Activated CD4-positive, alpha-beta T cell treated with anti-CD3 and anti-CD28 coated beads, Interleukin-2, amount 10 ng/mL, durations not matched to agents 24 days and 14 days (primary cell): ENCODE measurements at regions not wholly inside any gene's neighbourhood (a gene's known extent, or its start where the extent isn't known, plus 50 kb on each side); places are given as distances from the start of the nearest gene placed in this dataset.

ENCODE experiments used
- DNase-seq: peaks from one replicate; pipeline ENCODE4 v3.0.0; 2022
- H3K27ac Mint-ChIP-seq: one replicate; pipeline ENCODE4 v1.8.0; 2022; ENCODE audit warnings: mild to moderate bottlenecking, mixed read lengths
- H3K27me3 Mint-ChIP-seq: one replicate; pipeline ENCODE4 v1.8.0; 2022; ENCODE audit warnings: mixed read lengths
- H3K36me3 Mint-ChIP-seq: one replicate; pipeline ENCODE4 v1.8.0; 2022; ENCODE audit warnings: low read depth, mild to moderate bottlenecking, mixed read lengths
- H3K4me1 Mint-ChIP-seq: one replicate; pipeline ENCODE4 v1.8.0; 2021; ENCODE audit warnings: mixed read lengths
- H3K4me3 Mint-ChIP-seq: one replicate; pipeline ENCODE4 v1.8.0; 2022; ENCODE audit warnings: mild to moderate bottlenecking, moderate library complexity, mixed read lengths
- H3K9me3 Mint-ChIP-seq: one replicate; pipeline ENCODE4 v1.8.0; 2021; ENCODE audit warnings: mixed read lengths
- intact Hi-C: fragments of 100-400 bp; cut with micrococcal nuclease; formaldehyde crosslinking; loops from one replicate; pipeline ENCODE4 v1.15.1; 2023

DNA sequence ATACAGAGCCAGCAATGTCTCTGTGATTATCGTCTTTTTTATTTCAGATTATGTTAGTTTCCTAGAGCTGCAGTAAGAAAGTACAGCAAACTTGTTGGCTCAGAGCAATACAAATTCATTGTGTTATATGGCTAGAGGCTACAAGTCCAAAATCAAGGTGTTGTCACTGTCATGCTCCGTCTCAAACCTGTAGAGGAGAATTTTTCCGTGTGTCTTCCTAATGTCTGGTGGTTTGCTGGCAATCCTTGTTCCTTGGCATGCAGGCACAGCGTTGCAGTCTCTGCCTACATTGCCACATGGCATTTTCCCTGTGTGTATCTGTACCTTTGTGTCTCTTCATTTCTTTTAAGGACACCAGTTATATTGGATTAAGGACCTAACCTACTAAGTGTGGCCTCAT lies 244.4 kb downstream of the LRRIQ3 start:
- Mint-ChIP-seq H3K9me3 (no peaks in the 10 kb centered on the region), H3K27me3 (no peaks in the 10 kb centered on the region), H3K36me3 (no peaks in the 10 kb centered on the region), H3K27ac (no peak overlapping the region), H3K4me1 (no peaks in the 10 kb centered on the region), H3K4me3 (no peak overlapping the region)
- intact Hi-C loops, result no loop called here
- DNase-seq, result no peak

DNA sequence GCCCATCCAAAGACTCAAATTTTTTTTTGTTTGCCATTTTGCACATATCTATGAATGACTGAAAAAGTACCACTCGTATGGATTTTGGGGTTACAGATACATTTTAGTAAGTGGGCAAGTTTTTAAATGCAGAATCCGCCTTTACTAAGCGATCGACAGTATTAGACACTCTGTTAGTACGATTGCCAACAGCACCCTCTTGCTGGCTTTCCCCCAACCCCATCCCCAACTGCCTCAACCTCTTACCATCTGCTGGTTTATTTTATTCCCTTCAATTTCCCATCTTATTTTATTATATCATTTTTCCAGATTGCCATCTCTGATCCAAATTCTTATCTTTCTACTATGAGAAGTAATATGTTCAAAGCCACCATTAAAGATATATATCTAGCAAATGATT lies 244.8 kb downstream of the LRRIQ3 start:
- intact Hi-C loops, result no loop called here
- no peaks in the 10 kb centered on the region for H3K36me3 Mint-ChIP-seq
- no peaks in the 10 kb centered on the region for H3K4me1 Mint-ChIP-seq
- no peak overlapping the region for H3K4me3 Mint-ChIP-seq
- DNase-seq, result no peak
- H3K27ac Mint-ChIP-seq, result no peak overlapping the region
- H3K9me3 Mint-ChIP-seq, result no peaks in the 10 kb centered on the region
- no peaks in the 10 kb centered on the region for H3K27me3 Mint-ChIP-seq

DNA sequence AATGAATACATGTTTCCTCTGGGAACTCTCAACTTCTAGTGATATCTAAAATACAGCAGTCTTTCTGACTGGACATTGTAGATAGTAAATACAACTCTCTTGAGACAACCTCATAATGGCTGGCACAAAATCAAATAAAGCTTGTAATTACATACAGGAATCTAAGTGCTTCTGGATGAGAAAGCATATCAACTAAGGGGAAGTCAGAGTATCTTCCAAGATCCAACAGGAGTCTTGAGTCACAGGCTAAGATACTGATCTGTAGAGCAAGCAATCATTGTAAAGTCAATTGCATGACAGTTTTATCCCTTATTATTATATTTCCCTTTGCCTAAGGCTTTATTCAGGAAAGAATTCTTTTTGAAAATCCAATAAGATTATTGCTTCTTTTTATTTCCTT lies 249.9 kb downstream of the LRRIQ3 start:
- intact Hi-C loops, result no loop called here
- Mint-ChIP-seq H3K27ac (no peak overlapping the region), H3K27me3 (no peaks in the 10 kb centered on the region), H3K4me1 (no peaks in the 10 kb centered on the region), H3K9me3 (no peaks in the 10 kb centered on the region), H3K36me3 (no peaks in the 10 kb centered on the region), H3K4me3 (no peak overlapping the region)
- no peak for DNase-seq

DNA sequence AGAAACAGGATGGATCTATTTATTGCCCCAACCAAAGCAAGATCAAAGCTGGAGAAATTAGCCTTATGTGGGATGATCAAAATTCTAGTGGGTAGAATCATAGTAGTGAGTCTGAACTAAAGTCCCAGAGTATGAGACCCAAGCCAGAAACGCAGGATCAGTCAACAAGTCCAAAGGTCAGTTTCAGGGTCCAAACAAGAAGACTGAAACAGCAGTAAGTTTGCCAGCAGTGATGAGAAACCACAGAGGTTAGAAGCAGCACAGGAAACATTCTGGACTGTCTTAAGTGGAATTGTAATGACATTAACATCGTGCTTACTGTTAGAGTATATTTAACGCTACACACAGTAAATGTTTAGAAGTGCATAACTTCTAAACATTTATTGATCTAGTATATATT lies 251.0 kb downstream of the LRRIQ3 start:
- no peak for DNase-seq
- Mint-ChIP-seq H3K4me1 (no peaks in the 10 kb centered on the region), H3K27ac (no peak overlapping the region), H3K4me3 (no peak overlapping the region), H3K36me3 (no peaks in the 10 kb centered on the region), H3K9me3 (no peaks in the 10 kb centered on the region), H3K27me3 (no peaks in the 10 kb centered on the region)
- intact Hi-C loops, result no loop called here

DNA sequence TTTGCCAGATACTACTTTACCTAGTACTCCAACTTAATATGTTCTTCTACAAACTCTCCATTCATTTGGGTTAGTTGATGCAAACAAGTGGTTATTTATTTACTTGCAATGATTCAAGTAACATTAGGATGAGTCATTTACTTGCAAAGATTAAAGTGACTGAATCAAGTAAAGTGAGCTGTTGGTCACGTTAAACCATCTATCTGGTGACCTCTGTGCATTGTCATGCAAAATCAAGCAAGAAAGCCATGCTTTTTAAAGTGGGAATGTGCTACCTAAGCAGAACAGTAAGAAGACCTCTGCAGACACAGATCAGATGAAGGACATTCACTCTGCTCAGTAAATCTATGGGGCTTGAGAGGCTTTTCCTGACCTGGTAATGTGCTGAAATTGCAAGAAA lies 254.7 kb downstream of the LRRIQ3 start:
- intact Hi-C loops, result no loop called here
- no peaks in the 10 kb centered on the region for H3K9me3 Mint-ChIP-seq
- H3K4me3 Mint-ChIP-seq, result no peak overlapping the region
- no peaks in the 10 kb centered on the region for H3K27me3 Mint-ChIP-seq
- no peak for DNase-seq
- no peaks in the 10 kb centered on the region for H3K4me1 Mint-ChIP-seq
- no peak overlapping the region for H3K27ac Mint-ChIP-seq
- no peaks in the 10 kb centered on the region for H3K36me3 Mint-ChIP-seq

DNA sequence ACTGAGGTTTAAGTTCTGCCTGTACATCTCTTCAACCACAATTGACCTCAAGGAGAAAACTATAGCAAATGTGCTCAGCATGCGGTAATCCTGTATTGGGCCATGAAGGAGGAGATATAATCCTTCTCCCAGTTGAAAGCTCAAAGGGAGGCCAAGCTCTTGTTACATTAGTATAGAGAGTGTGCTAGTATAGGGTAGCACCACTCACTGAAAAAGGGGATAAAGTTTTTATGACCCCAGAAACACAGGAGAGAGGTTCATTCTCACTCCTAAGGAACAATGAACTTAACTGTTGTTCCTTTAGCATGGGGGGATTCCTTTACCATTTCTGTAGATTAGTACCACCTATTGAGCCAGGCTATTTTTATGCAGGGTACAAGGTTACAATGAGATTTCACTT lies 267.7 kb downstream of the LRRIQ3 start:
- no peak for DNase-seq
- H3K4me1 Mint-ChIP-seq, result no peaks in the 10 kb centered on the region
- H3K4me3 Mint-ChIP-seq, result no peak overlapping the region
- intact Hi-C loops, result no loop called here
- H3K36me3 Mint-ChIP-seq, result no peaks in the 10 kb centered on the region
- H3K27ac Mint-ChIP-seq, result no peak overlapping the region
- no peaks in the 10 kb centered on the region for H3K9me3 Mint-ChIP-seq
- no peaks in the 10 kb centered on the region for H3K27me3 Mint-ChIP-seq

DNA sequence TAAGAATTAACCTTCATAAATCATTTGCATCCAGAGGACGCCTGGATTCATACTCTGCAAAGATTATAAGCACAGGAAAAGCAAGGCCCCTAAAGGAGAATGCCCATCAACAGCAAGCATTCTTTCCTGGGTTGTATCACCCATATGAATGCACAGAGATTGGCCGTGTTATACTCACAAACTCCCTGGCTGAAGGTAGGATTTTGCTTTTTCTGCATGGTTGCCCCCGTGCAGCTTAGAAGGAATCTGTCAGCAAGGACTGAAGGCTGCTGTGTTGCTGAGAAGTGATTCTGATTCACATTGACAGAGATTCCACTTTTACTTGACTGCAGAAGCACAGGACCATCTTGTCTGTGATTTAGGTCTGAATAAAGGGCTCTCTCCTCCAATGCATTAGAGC lies 283.0 kb downstream of the LRRIQ3 start:
- peaks cover 7% of the 10 kb centered on the region for H3K9me3 Mint-ChIP-seq
- no peak overlapping the region for H3K4me3 Mint-ChIP-seq
- no peaks in the 10 kb centered on the region for H3K4me1 Mint-ChIP-seq
- no peaks in the 10 kb centered on the region for H3K36me3 Mint-ChIP-seq
- DNase-seq, result no peak
- intact Hi-C loops, result no loop called here
- H3K27me3 Mint-ChIP-seq, result no peaks in the 10 kb centered on the region
- H3K27ac Mint-ChIP-seq, result no peak overlapping the region

DNA sequence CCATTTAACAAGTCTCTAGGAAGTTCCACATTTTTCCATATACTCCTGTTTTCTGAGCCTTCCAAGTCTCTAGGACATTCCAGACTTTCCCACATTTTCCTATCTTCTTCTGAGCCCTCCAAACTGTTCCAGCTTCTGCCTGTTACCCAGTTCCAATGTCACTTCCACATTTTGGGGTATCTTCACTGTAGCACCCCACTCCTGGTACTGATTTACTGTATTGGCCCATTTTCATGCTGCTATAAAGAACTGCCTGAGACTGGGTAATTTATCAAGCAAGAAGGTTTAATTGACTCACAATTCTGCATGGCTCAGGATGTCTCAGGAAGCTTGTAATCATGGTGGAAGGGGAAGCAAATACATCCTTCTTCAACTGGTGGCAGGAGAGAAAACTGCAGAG lies 285.0 kb downstream of the LRRIQ3 start:
- Mint-ChIP-seq H3K4me3 (no peak overlapping the region), H3K9me3 (peaks cover 7% of the 10 kb centered on the region), H3K27me3 (no peaks in the 10 kb centered on the region), H3K4me1 (no peaks in the 10 kb centered on the region), H3K36me3 (no peaks in the 10 kb centered on the region), H3K27ac (no peak overlapping the region)
- DNase-seq, result no peak
- intact Hi-C loops, result no loop called here

DNA sequence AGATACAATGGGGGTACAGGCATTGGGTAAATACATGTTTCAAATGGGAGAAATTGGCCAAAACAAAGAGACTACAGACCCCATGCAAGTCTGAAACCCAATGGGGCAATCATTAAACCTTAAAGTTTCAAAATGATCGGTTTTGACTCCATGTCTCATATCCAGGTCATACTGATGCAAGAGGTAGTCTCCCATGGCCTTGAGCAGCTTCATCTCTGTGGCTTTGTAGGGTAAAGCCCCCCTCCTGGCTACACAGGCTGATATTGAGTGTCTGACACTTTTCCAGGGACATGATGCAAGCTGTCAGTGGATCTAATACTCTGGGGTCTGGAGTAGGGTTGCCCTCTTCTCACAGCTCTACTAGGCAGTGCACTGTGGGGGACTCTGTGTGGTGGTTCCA lies 286.1 kb downstream of the LRRIQ3 start:
- Mint-ChIP-seq H3K9me3 (peaks cover 7% of the 10 kb centered on the region), H3K36me3 (no peaks in the 10 kb centered on the region), H3K27ac (no peak overlapping the region), H3K27me3 (no peaks in the 10 kb centered on the region), H3K4me3 (no peak overlapping the region), H3K4me1 (no peaks in the 10 kb centered on the region)
- intact Hi-C loops, result no loop called here
- no peak for DNase-seq

DNA sequence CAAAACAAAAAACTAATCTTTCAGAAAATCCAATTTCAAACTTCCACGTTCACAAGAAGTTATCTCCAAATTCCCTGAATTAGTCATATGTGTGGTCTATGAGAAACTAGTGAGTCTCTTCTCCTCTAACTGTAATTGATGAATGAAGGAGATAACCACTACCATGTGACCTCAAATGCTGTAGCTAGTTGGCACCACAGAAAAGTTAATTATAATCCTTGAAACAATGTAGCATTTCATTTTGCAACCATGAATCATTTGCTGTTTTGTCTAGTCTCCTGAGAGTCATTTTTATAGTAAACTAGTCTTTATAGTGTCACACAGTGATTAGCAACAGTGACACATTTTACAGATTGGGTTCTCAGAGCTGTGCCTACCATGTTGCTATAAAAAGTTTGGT lies 287.5 kb downstream of the LRRIQ3 start:
- H3K9me3 Mint-ChIP-seq, result peaks cover 7% of the 10 kb centered on the region
- no peak overlapping the region for H3K4me3 Mint-ChIP-seq
- no peaks in the 10 kb centered on the region for H3K36me3 Mint-ChIP-seq
- no peaks in the 10 kb centered on the region for H3K4me1 Mint-ChIP-seq
- no peak overlapping the region for H3K27ac Mint-ChIP-seq
- intact Hi-C loops, result no loop called here
- no peak for DNase-seq
- no peaks in the 10 kb centered on the region for H3K27me3 Mint-ChIP-seq

DNA sequence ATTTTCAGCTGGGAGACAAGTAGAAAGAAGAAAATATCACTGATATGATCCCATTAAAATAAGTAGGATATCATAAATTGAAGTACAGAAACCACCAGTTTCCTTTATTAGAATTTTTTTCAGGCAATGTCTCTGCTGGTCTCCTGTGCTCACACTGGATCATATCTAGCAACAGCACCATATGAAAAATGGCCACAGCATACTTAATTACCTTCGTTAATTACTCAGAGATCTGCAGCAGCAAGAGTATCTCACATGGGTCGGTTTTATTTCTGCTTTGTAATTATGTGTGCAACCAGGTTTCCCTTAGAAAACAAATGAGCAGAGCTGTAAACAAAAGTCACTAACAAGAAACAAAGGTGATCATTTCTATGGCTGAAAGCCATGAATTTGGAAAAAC lies 287.9 kb downstream of the LRRIQ3 start:
- Mint-ChIP-seq H3K27ac (no peak overlapping the region), H3K4me3 (no peak overlapping the region), H3K27me3 (no peaks in the 10 kb centered on the region), H3K36me3 (no peaks in the 10 kb centered on the region), H3K9me3 (peaks cover 7% of the 10 kb centered on the region), H3K4me1 (no peaks in the 10 kb centered on the region)
- no peak for DNase-seq
- intact Hi-C loops, result no loop called here

DNA sequence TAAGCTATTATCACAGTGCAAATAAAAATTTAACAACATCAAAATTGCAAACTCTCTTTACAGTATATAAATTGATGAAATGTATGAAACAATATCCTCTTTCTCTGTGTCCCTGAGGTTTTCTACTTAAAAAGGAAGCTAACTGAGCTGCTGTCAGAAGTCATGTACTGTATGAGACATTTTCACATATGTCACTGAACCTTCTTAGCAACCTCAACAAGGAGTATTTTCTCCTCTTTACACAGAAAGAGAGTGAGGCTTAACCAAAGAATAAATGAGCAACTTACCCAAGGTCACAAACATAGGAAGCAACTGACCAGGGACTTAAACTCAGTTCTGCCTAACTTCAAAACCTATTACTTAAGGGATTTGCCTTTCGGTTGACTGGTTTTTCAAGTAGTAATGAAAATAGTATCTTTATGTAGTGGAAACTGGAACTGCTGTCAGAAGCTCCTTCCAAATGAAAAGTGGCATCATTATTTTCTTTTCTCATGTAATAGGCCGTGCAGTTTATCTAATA lies 288.9 kb downstream of the LRRIQ3 start:
- H3K27ac Mint-ChIP-seq, result no peak overlapping the region
- peaks cover 7% of the 10 kb centered on the region for H3K9me3 Mint-ChIP-seq
- no peak for DNase-seq
- no peaks in the 10 kb centered on the region for H3K27me3 Mint-ChIP-seq
- H3K4me3 Mint-ChIP-seq, result no peak overlapping the region
- H3K4me1 Mint-ChIP-seq, result no peaks in the 10 kb centered on the region
- intact Hi-C loops, result no loop called here
- no peaks in the 10 kb centered on the region for H3K36me3 Mint-ChIP-seq

DNA sequence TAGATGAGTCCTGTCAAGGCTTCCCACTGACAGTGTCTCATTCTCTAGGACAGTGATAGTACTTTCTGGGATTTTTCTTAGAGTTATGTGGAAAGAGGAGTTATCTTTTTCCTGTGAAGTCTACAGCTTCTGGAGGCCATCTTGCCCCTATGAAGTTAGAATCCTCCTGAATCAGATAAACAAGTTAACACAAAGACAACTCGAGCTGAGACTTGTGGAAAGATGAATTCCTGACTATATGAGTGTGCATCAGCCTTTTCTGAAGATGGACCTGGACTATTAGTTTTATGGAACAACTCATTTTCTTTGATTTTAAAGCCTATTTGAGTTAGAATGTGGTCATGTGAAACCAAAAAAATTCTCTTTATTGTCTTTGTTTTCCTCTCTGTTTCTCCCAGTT lies 290.9 kb downstream of the LRRIQ3 start:
- Mint-ChIP-seq H3K27me3 (no peaks in the 10 kb centered on the region), H3K4me1 (no peaks in the 10 kb centered on the region), H3K9me3 (no peaks in the 10 kb centered on the region), H3K4me3 (no peak overlapping the region), H3K27ac (no peak overlapping the region), H3K36me3 (no peaks in the 10 kb centered on the region)
- DNase-seq, result no peak
- intact Hi-C loops, result no loop called here

DNA sequence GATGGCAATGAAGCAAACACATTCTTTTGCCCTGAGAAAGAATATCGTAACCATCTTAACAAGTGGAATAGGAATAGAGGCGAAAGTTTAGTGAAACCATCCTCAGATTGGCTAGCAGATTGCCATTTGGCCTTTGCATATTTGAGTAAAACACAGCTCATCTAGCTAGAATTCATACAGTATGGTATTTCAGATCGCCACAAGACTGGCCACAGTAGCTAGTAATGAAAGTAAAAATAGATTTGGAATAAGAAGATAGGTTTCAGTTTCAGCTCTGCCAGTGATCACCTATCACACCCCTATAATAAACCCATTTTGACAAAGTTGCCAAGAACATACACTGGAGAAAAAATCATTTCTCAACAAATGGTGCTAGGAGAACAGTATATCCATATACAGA lies 294.9 kb downstream of the LRRIQ3 start:
- Mint-ChIP-seq H3K27me3 (no peaks in the 10 kb centered on the region), H3K9me3 (no peaks in the 10 kb centered on the region), H3K4me1 (no peaks in the 10 kb centered on the region), H3K36me3 (no peaks in the 10 kb centered on the region), H3K4me3 (no peak overlapping the region), H3K27ac (no peak overlapping the region)
- intact Hi-C loops, result no loop called here
- no peak for DNase-seq

DNA sequence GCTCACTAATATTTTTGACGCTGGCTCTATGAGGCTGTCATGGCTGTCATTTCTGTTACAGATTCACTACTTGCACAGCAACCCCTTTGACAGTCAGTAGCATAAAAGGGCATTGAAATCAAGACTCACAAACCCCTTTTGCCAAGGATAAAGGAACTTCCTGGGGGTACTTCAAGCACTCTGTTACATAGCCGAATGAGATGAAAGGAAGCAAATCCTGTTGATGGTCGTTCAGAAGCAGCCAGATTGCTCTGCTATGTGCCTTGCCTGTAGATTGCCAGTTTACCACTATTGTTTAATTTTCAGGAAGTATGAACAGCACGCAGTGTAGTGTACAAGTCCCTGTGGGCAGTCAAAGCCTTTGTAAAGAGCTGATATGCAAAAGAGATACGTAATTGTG lies 296.2 kb downstream of the LRRIQ3 start:
- no peaks in the 10 kb centered on the region for H3K27me3 Mint-ChIP-seq
- intact Hi-C loops, result no loop called here
- H3K9me3 Mint-ChIP-seq, result no peaks in the 10 kb centered on the region
- H3K27ac Mint-ChIP-seq, result no peak overlapping the region
- no peaks in the 10 kb centered on the region for H3K36me3 Mint-ChIP-seq
- no peak overlapping the region for H3K4me3 Mint-ChIP-seq
- no peaks in the 10 kb centered on the region for H3K4me1 Mint-ChIP-seq
- DNase-seq, result no peak
